RWPE2 (cell line): ENCODE measurements at regions not wholly inside any gene's neighbourhood (a gene's known extent, or its start where the extent isn't known, plus 50 kb on each side); places are given as distances from the start of the nearest gene placed in this dataset.

Experiments
- ATAC-seq: fragments of 200-7000 bp; cut with Tn5 transposase; 3 replicates; pipeline ENCODE4 v1.9.1; 2021; ENCODE audit warnings: low read depth
- DNase-seq: peaks from one replicate; pipeline ENCODE4 v3.0.0-alpha.2; 2020; ENCODE audit warnings: low spot score
- H3K27ac ChIP-seq: fragments of 450-650 bp; 2 replicates; pipeline ENCODE4 v1.5.1; 2017; ENCODE audit warnings: mild to moderate bottlenecking; ENCODE audit not compliant: poor library complexity, severe bottlenecking
- H3K27me3 ChIP-seq: fragments of 250-450 bp; sonication (Bioruptor Pico); 2 replicates; pipeline ENCODE4 v1.5.1; 2021; ENCODE audit warnings: mild to moderate bottlenecking, moderate library complexity; ENCODE audit not compliant: insufficient read depth, poor library complexity, severe bottlenecking
- H3K36me3 ChIP-seq: fragments of 250-450 bp; sonication (Bioruptor Pico); 2 replicates; pipeline ENCODE4 v1.5.1; 2020; ENCODE audit warnings: low read depth, mild to moderate bottlenecking, moderate library complexity
- H3K4me1 ChIP-seq: fragments of 250-450 bp; sonication (Bioruptor Pico); 2 replicates; pipeline ENCODE4 v1.5.1; 2021; ENCODE audit warnings: mild to moderate bottlenecking, moderate library complexity; ENCODE audit not compliant: insufficient read depth, poor library complexity, severe bottlenecking
- H3K4me3 ChIP-seq: fragments of 250-450 bp; sonication (Bioruptor Pico); 2 replicates; pipeline ENCODE4 v1.5.1; 2021; ENCODE audit warnings: mild to moderate bottlenecking, moderate library complexity; ENCODE audit not compliant: severe bottlenecking
- H3K9me3 ChIP-seq: fragments of 250-450 bp; sonication (Bioruptor Pico); 2 replicates; pipeline ENCODE4 v1.5.1; 2021; ENCODE audit warnings: mild to moderate bottlenecking, moderate library complexity; ENCODE audit not compliant: severe bottlenecking
- TF ChIP-seq, protein P1 (sequence below): fragments of 450-650 bp; IDR thresholded peaks from one replicate; pipeline ENCODE4 v1.5.1; 2017; ENCODE audit warnings: mild to moderate bottlenecking, moderate library complexity; ENCODE audit not compliant: poor library complexity, severe bottlenecking

GRCh38 chr21:20106368-20106767, 891.8 kb upstream of the NCAM2 start:
- Histone ChIP-seq H3K9me3 (no peaks in the 10 kb centered on the region), H3K4me3 (no peak overlapping the region), H3K27me3 (no peaks in the 10 kb centered on the region), H3K27ac (no peak overlapping the region), H3K36me3 (no peaks in the 10 kb centered on the region), H3K4me1 (no peaks in the 10 kb centered on the region)
- DNase-seq: no peak
- TF ChIP-seq, protein P1, sequence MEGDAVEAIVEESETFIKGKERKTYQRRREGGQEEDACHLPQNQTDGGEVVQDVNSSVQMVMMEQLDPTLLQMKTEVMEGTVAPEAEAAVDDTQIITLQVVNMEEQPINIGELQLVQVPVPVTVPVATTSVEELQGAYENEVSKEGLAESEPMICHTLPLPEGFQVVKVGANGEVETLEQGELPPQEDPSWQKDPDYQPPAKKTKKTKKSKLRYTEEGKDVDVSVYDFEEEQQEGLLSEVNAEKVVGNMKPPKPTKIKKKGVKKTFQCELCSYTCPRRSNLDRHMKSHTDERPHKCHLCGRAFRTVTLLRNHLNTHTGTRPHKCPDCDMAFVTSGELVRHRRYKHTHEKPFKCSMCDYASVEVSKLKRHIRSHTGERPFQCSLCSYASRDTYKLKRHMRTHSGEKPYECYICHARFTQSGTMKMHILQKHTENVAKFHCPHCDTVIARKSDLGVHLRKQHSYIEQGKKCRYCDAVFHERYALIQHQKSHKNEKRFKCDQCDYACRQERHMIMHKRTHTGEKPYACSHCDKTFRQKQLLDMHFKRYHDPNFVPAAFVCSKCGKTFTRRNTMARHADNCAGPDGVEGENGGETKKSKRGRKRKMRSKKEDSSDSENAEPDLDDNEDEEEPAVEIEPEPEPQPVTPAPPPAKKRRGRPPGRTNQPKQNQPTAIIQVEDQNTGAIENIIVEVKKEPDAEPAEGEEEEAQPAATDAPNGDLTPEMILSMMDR: no peak
- ATAC-seq: no peak

GRCh38 chr21:20108016-20108415, 890.2 kb upstream of the NCAM2 start:
- DNase-seq: no peak
- TF ChIP-seq, protein P1: no peak
- peak; percentile 40; the same call in 1 of the 3 replicates for ATAC-seq
- no peaks in the 10 kb centered on the region for H3K27me3 ChIP-seq
- H3K4me1 ChIP-seq: no peaks in the 10 kb centered on the region
- no peak overlapping the region for H3K4me3 ChIP-seq
- no peaks in the 10 kb centered on the region for H3K36me3 ChIP-seq
- no peak overlapping the region for H3K27ac ChIP-seq
- H3K9me3 ChIP-seq: no peaks in the 10 kb centered on the region

- TF ChIP-seq, protein P1: no peak
- H3K4me1 ChIP-seq: no peaks in the 10 kb centered on the region
- no peaks in the 10 kb centered on the region for H3K27me3 ChIP-seq
- no peak for ATAC-seq
- no peak overlapping the region for H3K27ac ChIP-seq
- H3K9me3 ChIP-seq: no peaks in the 10 kb centered on the region
- H3K36me3 ChIP-seq: no peaks in the 10 kb centered on the region
- DNase-seq: no peak
- H3K4me3 ChIP-seq: no peak overlapping the region
Measured at GRCh38 chr21:20108976-20109540, 889.2 kb upstream of the NCAM2 start.

- H3K9me3 ChIP-seq: no peaks in the 10 kb centered on the region
- ATAC-seq: no peak
- no peak for DNase-seq
Measured at GRCh38 chr21:20110368-20110767, 887.8 kb upstream of the NCAM2 start.

DNA sequence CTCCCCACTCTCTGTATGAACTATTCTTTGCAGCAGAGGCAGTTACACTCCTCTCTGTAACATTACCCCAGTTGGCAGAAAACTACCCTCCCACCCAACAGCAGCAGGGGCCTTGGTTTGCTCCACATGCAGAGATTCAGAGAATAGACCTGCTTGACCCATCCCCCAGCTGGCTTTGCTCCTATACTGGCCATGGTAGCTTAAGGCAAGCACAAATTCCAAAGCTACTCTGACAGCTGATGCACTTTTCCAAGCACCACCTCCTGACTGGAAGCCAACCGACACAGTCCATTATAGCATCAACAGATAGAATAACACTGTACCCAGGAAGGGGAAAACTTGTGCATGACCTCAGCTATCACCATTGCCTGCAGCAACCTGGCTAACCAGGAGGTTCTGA, 846.5 kb upstream of the NCAM2 start:
- ATAC-seq: no peak

More at GRCh38 chr21:20110368-20110767, 887.8 kb upstream of the NCAM2 start:
- Histone ChIP-seq H3K4me3 (no peak overlapping the region), H3K27me3 (no peaks in the 10 kb centered on the region), H3K36me3 (no peaks in the 10 kb centered on the region), H3K27ac (no peak overlapping the region), H3K4me1 (no peaks in the 10 kb centered on the region)
- TF ChIP-seq, protein P1: no peak

More for the DNA sequence above, 846.5 kb upstream of the NCAM2 start:
- Histone ChIP-seq H3K27ac (no peak overlapping the region), H3K9me3 (no peaks in the 10 kb centered on the region), H3K4me3 (no peak overlapping the region), H3K4me1 (no peaks in the 10 kb centered on the region), H3K36me3 (no peaks in the 10 kb centered on the region), H3K27me3 (peaks cover 2% of the 10 kb centered on the region)
- TF ChIP-seq, protein P1: no peak
- no peak for DNase-seq
